Neural cell (in vitro differentiated cells): ENCODE measurements at regions not wholly inside any gene's neighbourhood (a gene's known extent, or its start where the extent isn't known, plus 50 kb on each side); places are given as distances from the start of the nearest gene placed in this dataset.
"Not testable (repeated sequence)": the region's sequence is repeated elsewhere in the genome, so short reads cannot be mapped to it uniquely, and the experiment has no call there.

Experiments
- EP300 ChIP-seq: fragments of 450-650 bp; conservative IDR thresholded peaks from 2 replicates; pipeline ENCODE4 v1.6.1; 2014; ENCODE audit warnings: antibody characterized with exemption, mild to moderate bottlenecking, moderate library complexity; ENCODE audit not compliant: poor library complexity, severe bottlenecking
- EZH2 ChIP-seq: fragments of 200-600, 300-800 bp; shearing (Covaris generic), sonication (generic); IDR thresholded peaks from 2 replicates; pipeline ENCODE4 v1.6.1; 2014; ENCODE audit warnings: antibody characterized with exemption, low read length, borderline replicate concordance, mild to moderate bottlenecking; ENCODE audit not compliant: insufficient read depth, poor library complexity, severe bottlenecking
- POLR2AphosphoS5 ChIP-seq: IDR thresholded peaks from 2 replicates; pipeline ENCODE4 v1.6.1; 2012
- TAF1 ChIP-seq: IDR thresholded peaks from 2 replicates; pipeline ENCODE4 v1.6.1; 2012; ENCODE audit warnings: low read depth

DNA sequence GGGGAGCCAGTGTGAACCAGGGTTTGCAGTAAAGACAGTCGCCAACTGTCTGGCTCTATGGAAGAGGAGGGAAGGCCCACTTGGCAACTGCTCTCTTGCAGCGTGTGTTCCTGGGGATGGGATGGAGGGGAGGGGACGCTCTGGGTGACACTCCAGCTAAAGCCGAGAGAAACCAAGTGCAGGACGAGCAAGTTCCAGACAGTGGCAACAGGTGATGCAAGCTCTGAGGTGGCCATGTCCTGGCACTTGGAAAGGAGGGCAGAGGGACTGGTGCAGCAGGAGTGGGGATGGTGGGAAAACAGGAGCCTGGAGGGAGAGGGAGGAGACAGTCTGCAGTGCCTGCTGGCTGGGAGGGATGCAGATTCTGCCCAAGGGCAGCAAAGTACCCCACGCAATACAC is 127.0 kb upstream of the ALDH3B2 start:
- TF ChIP-seq POLR2AphosphoS5, EZH2, EP300, TAF1: not testable (repeated sequence)
